Sigmoid colon (tissue), 4 donors: ENCODE measurements at regions not wholly inside any gene's neighbourhood (a gene's known extent, or its start where the extent isn't known, plus 50 kb on each side); places are given as distances from the start of the nearest gene placed in this dataset.

Source experiments
- CTCF ChIP-seq, 4 experiments: fragments of 450-650 bp in 3 of 4; fragments of 200-600 bp in 1 of 4; IDR thresholded peaks; one replicate each; pipeline ENCODE4 v1.5.1; 2016 to 2019; ENCODE audit warnings: antibody characterized with exemption in 4 of 4, mild to moderate bottlenecking in 3 of 4, moderate library complexity in 2 of 4
- EP300 ChIP-seq, 4 donors: sonication (generic); formaldehyde crosslinking; IDR thresholded peaks; one replicate each; pipeline ENCODE4 v1.6.1; 2017; ENCODE audit warnings: antibody characterized with exemption in 4 of 4
- POLR2A ChIP-seq, 2 donors: fragments of 450-650 bp; IDR thresholded peaks; one replicate each; pipeline ENCODE4 v1.6.1; 2016; ENCODE audit warnings: antibody characterized with exemption in 2 of 2, mild to moderate bottlenecking in 2 of 2, moderate library complexity in 2 of 2

GRCh38 chr11:95283146-95283545 lies 52.1 kb upstream of the SESN3 start:
- no peak for TF ChIP-seq CTCF (IDR thresholded peaks at IDR 0.05)
- no peak for TF ChIP-seq POLR2A (IDR thresholded peaks at IDR 0.05)
- no peak for TF ChIP-seq EP300 (IDR thresholded peaks at IDR 0.05)
